Breast epithelium (tissue), 3 donors: ENCODE measurements at regions not wholly inside any gene's neighbourhood (a gene's known extent, or its start where the extent isn't known, plus 50 kb on each side); places are given as distances from the start of the nearest gene placed in this dataset.

ENCODE experiments used
- CTCF ChIP-seq, 3 donors: fragments of 450-650 bp; IDR thresholded peaks; one replicate each; pipeline ENCODE4 v1.5.1; 2016 to 2017; ENCODE audit warnings: antibody characterized with exemption in 3 of 3, mild to moderate bottlenecking in 3 of 3, moderate library complexity in 3 of 3
- POLR2A ChIP-seq: fragments of 450-650 bp; IDR thresholded peaks from one replicate; pipeline ENCODE4 v1.6.1; 2016; ENCODE audit warnings: antibody characterized with exemption, mild to moderate bottlenecking, moderate library complexity
- POLR2AphosphoS5 ChIP-seq, 3 donors: sonication (generic); formaldehyde crosslinking; IDR thresholded peaks; one replicate each; pipeline ENCODE4 v1.6.1; 2017; ENCODE audit warnings: antibody characterized with exemption in 3 of 3

GRCh38 chr22:25383278-25383820 is 163.9 kb downstream of the CRYBB2 start:
- no peak for TF ChIP-seq CTCF (IDR thresholded peaks at IDR 0.05)
- no peak for TF ChIP-seq POLR2A
- no peak for TF ChIP-seq POLR2AphosphoS5 (IDR thresholded peaks at IDR 0.05)
